Esophagus muscularis mucosa (tissue), 3 donors: ENCODE measurements at regions not wholly inside any gene's neighbourhood (a gene's known extent, or its start where the extent isn't known, plus 50 kb on each side); places are given as distances from the start of the nearest gene placed in this dataset.

Source experiments
- CTCF ChIP-seq, 3 experiments: fragments of 200-600 bp in 2 of 3; fragments of 450-650 bp in 1 of 3; sonication (generic) in 2 of 3; IDR thresholded peaks; one replicate each; pipeline ENCODE4 v1.5.1; 2017 to 2019; ENCODE audit warnings: antibody characterized with exemption in 3 of 3, mild to moderate bottlenecking in 2 of 3, moderate library complexity in 1 of 3
- POLR2AphosphoS5 ChIP-seq, 2 donors: sonication (generic); formaldehyde crosslinking; IDR thresholded peaks; one replicate each; pipeline ENCODE4 v1.6.1; 2017; ENCODE audit warnings: antibody characterized with exemption in 2 of 2

GRCh38 chr4:163913571-163913970 lies 419.1 kb downstream of the TMA16 start:
- TF ChIP-seq CTCF (IDR thresholded peaks at IDR 0.05) (no peak), POLR2AphosphoS5 (IDR thresholded peaks at IDR 0.05) (no peak)
